NCI-H526 (cell line): ENCODE measurements at regions not wholly inside any gene's neighbourhood (a gene's known extent, or its start where the extent isn't known, plus 50 kb on each side); places are given as distances from the start of the nearest gene placed in this dataset.
A peak's percentile ranks its signal among the peaks of the same experiment; 100 is the strongest.

ENCODE experiments used
- DNase-seq, 2 experiments: peaks; one replicate each; lab custom pipeline; 2025; lab: John Stamatoyannopoulos, UW

GRCh38 chr3:146838221-146838620, 233.1 kb upstream of the PLSCR5 start:
- no peak for DNase-seq

- no peak for DNase-seq
Observed at GRCh38 chr3:146834917-146835316, 229.8 kb upstream of the PLSCR5 start.

- no peak for DNase-seq
Observed at GRCh38 chr3:146832857-146833458, 227.8 kb upstream of the PLSCR5 start.

GRCh38 chr3:146831659-146832058, 226.5 kb upstream of the PLSCR5 start:
- DNase-seq = no peak

- no peak for DNase-seq
Observed at GRCh38 chr3:146830231-146830630, 225.1 kb upstream of the PLSCR5 start.

- DNase-seq = no peak
Observed at GRCh38 chr3:146827836-146828235, 222.7 kb upstream of the PLSCR5 start.

- DNase-seq = no peak
Observed at GRCh38 chr3:146823622-146824021, 218.5 kb upstream of the PLSCR5 start.

GRCh38 chr3:146818866-146819265, 213.7 kb upstream of the PLSCR5 start:
- DNase-seq = no peak

- no peak for DNase-seq
Observed at GRCh38 chr3:146818301-146818700, 213.2 kb upstream of the PLSCR5 start.

GRCh38 chr3:146817704-146818103, 212.6 kb upstream of the PLSCR5 start:
- DNase-seq = peak; percentile 65 to 67

GRCh38 chr3:146814601-146815315, 209.6 kb upstream of the PLSCR5 start:
- no peak for DNase-seq

- no peak for DNase-seq
Observed at GRCh38 chr3:146813496-146813895, 208.3 kb upstream of the PLSCR5 start.

- DNase-seq = no peak
Observed at GRCh38 chr3:146803745-146804144, 198.6 kb upstream of the PLSCR5 start.

GRCh38 chr3:146801492-146801891, 196.3 kb upstream of the PLSCR5 start:
- peak in 1 of 2 experiments; percentile 4 for DNase-seq

- no peak for DNase-seq
Observed at GRCh38 chr3:146800484-146800883, 195.3 kb upstream of the PLSCR5 start.

GRCh38 chr3:146796078-146796477, 190.9 kb upstream of the PLSCR5 start:
- DNase-seq = no peak

GRCh38 chr3:146783446-146783845, 178.3 kb upstream of the PLSCR5 start:
- no peak for DNase-seq

- no peak for DNase-seq
Observed at GRCh38 chr3:146781606-146782005, 176.5 kb upstream of the PLSCR5 start.

- no peak for DNase-seq
Observed at GRCh38 chr3:146781059-146781458, 175.9 kb upstream of the PLSCR5 start.

GRCh38 chr3:146780251-146780650, 175.1 kb upstream of the PLSCR5 start:
- DNase-seq = no peak

- no peak for DNase-seq
Observed at GRCh38 chr3:146777941-146778340, 172.8 kb upstream of the PLSCR5 start.

- DNase-seq = no peak
Observed at GRCh38 chr3:146772211-146772743, 167.1 kb upstream of the PLSCR5 start.

- no peak for DNase-seq
Observed at GRCh38 chr3:146770881-146771280, 165.7 kb upstream of the PLSCR5 start.

- DNase-seq = no peak
Observed at GRCh38 chr3:146770301-146770700, 165.2 kb upstream of the PLSCR5 start.
